KMS-11 (cell line): ENCODE measurements at regions not wholly inside any gene's neighbourhood (a gene's known extent, or its start where the extent isn't known, plus 50 kb on each side); places are given as distances from the start of the nearest gene placed in this dataset.

Source experiments
- H2AFZ ChIP-seq: fragments of 200-600 bp; sonication (generic); 2 replicates; pipeline ENCODE4 v1.6.1; 2016; ENCODE audit warnings: antibody characterized with exemption, mixed run types, low read depth
- H3K27ac ChIP-seq: fragments of 200-600 bp; sonication (generic); 2 replicates; pipeline ENCODE4 v1.6.1; 2016; ENCODE audit warnings: mild to moderate bottlenecking, mixed run types
- H3K27me3 ChIP-seq: fragments of 200-600 bp; sonication (generic); 2 replicates; pipeline ENCODE4 v1.6.1; 2017; ENCODE audit warnings: mild to moderate bottlenecking, low read depth, mixed run types, moderate library complexity; ENCODE audit not compliant: insufficient read depth
- H3K36me3 ChIP-seq: fragments of 200-600 bp; sonication (generic); 2 replicates; pipeline ENCODE4 v1.6.1; 2017; ENCODE audit warnings: mild to moderate bottlenecking, mixed run types; ENCODE audit not compliant: insufficient read depth
- H3K4me1 ChIP-seq: fragments of 200-600 bp; sonication (generic); 2 replicates; pipeline ENCODE4 v1.6.1; 2016; ENCODE audit warnings: mild to moderate bottlenecking, low read depth, mixed run types; ENCODE audit not compliant: poor library complexity, severe bottlenecking
- H3K4me2 ChIP-seq: fragments of 200-600 bp; sonication (generic); 2 replicates; pipeline ENCODE4 v1.7.0; 2016; ENCODE audit warnings: mild to moderate bottlenecking, mixed run types
- H3K4me3 ChIP-seq: fragments of 200-600 bp; sonication (generic); IDR thresholded peaks from 2 replicates; pipeline ENCODE4 v1.6.1; 2017; ENCODE audit warnings: low read depth, low read length, mixed read lengths; ENCODE audit not compliant: insufficient read depth
- H3K79me2 ChIP-seq: fragments of 200-600 bp; sonication (generic); 2 replicates; pipeline ENCODE4 v1.6.1; 2016; ENCODE audit warnings: low read depth, mixed run types; ENCODE audit not compliant: insufficient read depth
- H3K9ac ChIP-seq: fragments of 200-600 bp; sonication (generic); 2 replicates; pipeline ENCODE4 v1.6.1; 2016; ENCODE audit warnings: mild to moderate bottlenecking, mixed run types
- H4K20me1 ChIP-seq: fragments of 200-600 bp; sonication (generic); 2 replicates; pipeline ENCODE4 v1.6.1; 2016; ENCODE audit warnings: mild to moderate bottlenecking, mixed run types; ENCODE audit not compliant: insufficient read depth
- TF ChIP-seq, protein P1 (sequence below): fragments of 200-600 bp; sonication (generic); conservative IDR thresholded peaks from 2 replicates; pipeline ENCODE4 v1.6.1; 2017; ENCODE audit warnings: low read depth, mild to moderate bottlenecking, antibody characterized with exemption, low read length, moderate library complexity, mixed read lengths

DNA sequence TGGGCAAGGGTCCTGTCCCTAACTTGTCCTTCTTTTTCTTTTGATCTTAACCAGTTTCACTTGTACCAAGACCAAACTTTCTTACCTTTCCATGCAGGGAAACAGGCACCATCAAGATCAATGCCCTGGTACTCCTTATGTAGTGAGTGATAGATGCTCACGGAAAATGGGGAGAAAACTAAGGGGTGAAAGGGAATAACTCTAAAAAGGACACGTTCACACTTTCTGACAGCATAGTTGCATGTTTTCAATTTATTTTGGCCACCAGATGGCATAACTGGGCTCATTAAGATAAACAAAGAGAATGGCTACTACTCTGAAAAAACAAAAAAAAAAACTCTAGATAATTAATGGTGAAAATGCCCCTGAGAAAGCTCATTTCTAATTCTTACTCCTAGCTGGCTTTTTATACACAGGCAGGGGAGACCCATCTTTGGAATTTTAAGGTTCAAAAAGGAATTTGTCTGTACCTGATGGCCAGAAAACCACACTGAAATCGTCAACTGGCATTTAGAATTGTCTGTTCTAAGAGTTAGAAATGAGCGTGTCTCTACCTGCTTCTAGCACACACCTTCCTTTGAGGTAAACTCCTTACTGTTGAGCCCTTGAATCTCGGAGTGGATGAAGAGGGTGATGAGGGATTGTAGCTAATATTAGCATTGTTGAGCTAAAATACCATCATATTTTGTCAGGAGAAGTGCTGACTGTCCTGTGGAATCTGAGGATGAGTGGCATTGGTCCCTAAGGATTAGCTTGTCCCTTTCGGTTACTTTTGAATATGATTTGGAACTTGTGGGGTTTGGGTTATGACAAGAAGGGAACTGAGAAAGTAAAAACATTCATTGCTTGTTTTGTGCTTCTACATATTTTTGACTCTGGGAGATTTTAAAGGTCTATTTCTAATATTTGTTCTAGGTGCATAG, 62.2 kb upstream of the DDR1 start:
- Histone ChIP-seq H3K79me2 (no peaks in the 10 kb centered on the region), H3K4me2 (no peak overlapping the region; the same call in 1 of the 2 replicates), H3K4me3 (no peak overlapping the region), H3K27me3 (no peaks in the 10 kb centered on the region), H3K4me1 (peaks cover 6% of the 10 kb centered on the region), H3K27ac (no peak overlapping the region), H2AFZ (peak overlapping the region; percentile 66), H3K36me3 (no peaks in the 10 kb centered on the region), H3K9ac (no peak overlapping the region), H4K20me1 (no peaks in the 10 kb centered on the region)
- TF ChIP-seq, protein P1, sequence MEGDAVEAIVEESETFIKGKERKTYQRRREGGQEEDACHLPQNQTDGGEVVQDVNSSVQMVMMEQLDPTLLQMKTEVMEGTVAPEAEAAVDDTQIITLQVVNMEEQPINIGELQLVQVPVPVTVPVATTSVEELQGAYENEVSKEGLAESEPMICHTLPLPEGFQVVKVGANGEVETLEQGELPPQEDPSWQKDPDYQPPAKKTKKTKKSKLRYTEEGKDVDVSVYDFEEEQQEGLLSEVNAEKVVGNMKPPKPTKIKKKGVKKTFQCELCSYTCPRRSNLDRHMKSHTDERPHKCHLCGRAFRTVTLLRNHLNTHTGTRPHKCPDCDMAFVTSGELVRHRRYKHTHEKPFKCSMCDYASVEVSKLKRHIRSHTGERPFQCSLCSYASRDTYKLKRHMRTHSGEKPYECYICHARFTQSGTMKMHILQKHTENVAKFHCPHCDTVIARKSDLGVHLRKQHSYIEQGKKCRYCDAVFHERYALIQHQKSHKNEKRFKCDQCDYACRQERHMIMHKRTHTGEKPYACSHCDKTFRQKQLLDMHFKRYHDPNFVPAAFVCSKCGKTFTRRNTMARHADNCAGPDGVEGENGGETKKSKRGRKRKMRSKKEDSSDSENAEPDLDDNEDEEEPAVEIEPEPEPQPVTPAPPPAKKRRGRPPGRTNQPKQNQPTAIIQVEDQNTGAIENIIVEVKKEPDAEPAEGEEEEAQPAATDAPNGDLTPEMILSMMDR, result peak; percentile 70

DNA sequence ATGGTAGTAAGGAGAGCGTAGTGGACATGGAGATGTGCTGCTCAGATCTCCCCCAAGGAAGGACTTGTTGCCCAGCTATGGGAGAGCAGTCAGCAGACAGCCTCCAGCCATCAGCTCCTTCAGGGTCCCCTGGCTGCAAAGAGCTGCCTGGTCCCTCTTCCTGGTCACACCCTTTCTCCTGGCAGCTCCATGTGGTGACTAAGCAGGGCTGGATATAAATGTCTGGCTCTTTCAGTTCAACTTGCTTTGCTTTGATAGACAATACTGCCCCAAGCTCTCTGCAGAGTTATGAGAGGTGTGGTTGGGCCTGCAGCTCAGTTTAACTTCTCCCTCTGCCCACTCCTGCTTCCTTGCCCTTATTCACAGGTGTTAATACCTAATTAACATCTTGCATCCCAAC, 64.1 kb upstream of the DDR1 start:
- H3K27me3 ChIP-seq, result no peaks in the 10 kb centered on the region
- no peak overlapping the region for H3K27ac ChIP-seq
- H3K4me3 ChIP-seq, result no peak overlapping the region
- H3K4me1 ChIP-seq, result peaks cover 6% of the 10 kb centered on the region
- H2AFZ ChIP-seq, result no peak overlapping the region
- H4K20me1 ChIP-seq, result no peaks in the 10 kb centered on the region
- no peaks in the 10 kb centered on the region for H3K36me3 ChIP-seq
- no peaks in the 10 kb centered on the region for H3K79me2 ChIP-seq
- TF ChIP-seq, protein P1, result no peak
- no peak overlapping the region for H3K9ac ChIP-seq
- H3K4me2 ChIP-seq, result no peak overlapping the region

DNA sequence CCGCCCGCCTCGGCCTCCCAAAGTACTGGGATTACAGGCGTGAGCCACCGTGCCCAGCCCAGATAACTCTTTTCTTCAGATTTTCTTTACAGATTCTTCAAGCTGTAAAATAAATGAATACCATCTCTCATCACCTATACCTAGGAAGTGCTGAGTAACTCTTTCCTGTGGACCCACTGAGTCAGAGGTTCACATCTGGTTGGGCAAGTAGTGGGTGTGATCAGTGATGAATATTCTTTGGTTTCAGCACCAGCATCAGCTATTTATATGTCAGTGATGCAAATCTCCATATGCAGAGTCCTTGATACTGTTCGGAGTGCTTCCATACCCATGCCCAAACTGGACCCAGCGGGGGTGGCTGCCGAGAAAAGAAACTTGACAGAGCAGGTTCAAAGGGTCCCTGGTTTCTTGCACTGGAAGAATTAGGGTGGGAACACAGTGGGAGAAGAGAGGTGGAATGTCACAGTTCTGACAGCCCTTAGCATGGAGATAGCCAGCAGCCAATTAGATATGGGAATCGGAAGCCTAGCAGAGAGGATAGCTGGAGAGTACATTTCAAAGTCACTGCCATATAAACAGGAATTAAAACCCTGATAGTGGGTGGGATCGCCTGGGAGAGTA, 64.9 kb upstream of the DDR1 start:
- Histone ChIP-seq H3K4me2 (no peak overlapping the region), H3K79me2 (no peaks in the 10 kb centered on the region), H4K20me1 (no peaks in the 10 kb centered on the region), H3K27ac (no peak overlapping the region), H2AFZ (no peak overlapping the region), H3K27me3 (no peaks in the 10 kb centered on the region), H3K4me1 (peaks cover 6% of the 10 kb centered on the region), H3K36me3 (no peaks in the 10 kb centered on the region), H3K9ac (no peak overlapping the region), H3K4me3 (no peak overlapping the region)
- TF ChIP-seq, protein P1, result no peak

DNA sequence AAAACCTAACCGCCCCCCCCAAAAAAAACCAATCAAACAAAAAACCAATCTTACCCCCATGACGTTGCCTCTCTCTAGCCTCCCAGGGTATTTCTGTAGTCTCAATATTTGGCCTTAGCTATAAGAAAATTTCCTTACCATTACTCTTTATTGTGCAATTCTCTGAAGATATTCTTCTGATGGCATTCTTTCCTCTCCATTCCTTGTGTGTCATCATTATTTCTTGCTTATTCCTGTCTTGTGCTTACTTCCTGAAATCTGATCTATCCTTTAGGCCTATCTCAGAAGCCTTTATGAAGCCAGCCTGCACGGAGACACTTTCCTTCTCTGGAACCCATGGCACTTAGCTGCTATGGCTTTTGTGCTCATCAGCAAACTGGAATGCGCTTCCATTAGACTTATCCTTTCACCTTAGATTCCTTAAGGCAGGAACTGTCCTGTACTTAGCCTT, 65.9 kb upstream of the DDR1 start:
- Histone ChIP-seq H4K20me1 (no peaks in the 10 kb centered on the region), H3K27ac (no peak overlapping the region), H3K27me3 (no peaks in the 10 kb centered on the region), H3K4me1 (peaks cover 6% of the 10 kb centered on the region), H3K79me2 (no peaks in the 10 kb centered on the region), H2AFZ (no peak overlapping the region), H3K4me3 (no peak overlapping the region), H3K9ac (no peak overlapping the region), H3K36me3 (no peaks in the 10 kb centered on the region), H3K4me2 (no peak overlapping the region)
- TF ChIP-seq, protein P1, result no peak
